ENCODE measurements at regions not wholly inside any gene's neighbourhood (a gene's known extent, or its start where the extent isn't known, plus 50 kb on each side); places are given as distances from the start of the nearest gene placed in this dataset.

DNA sequence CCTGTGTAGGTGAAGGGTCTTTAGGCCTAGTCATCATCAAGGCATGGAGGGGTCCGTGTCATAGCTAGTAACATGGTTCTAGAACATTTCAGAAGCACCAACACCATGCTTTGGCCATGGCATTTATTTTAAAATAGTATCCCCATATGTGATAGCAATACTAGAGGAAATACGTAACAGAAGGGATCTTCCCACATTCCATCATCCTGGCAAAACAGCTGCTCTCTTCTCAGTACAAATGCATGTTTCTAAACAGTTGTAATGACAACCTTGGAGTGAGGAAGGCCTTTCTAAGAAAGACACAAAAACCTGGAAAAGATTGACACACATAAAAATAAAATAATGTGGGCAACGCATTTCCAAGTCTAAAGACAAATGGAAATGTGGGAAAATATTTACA, 97.6 kb downstream of the GADD45G start:
- DNase-seq (ENCODE audit: extremely low spot score, unreplicated experiment): no peak
- no peak overlapping the region for H3K4me3 Mint-ChIP-seq (ENCODE audit: unreplicated experiment)
- no peak overlapping the region for H3K27ac Mint-ChIP-seq (ENCODE audit: unreplicated experiment)
- TF ChIP-seq, protein P1, sequence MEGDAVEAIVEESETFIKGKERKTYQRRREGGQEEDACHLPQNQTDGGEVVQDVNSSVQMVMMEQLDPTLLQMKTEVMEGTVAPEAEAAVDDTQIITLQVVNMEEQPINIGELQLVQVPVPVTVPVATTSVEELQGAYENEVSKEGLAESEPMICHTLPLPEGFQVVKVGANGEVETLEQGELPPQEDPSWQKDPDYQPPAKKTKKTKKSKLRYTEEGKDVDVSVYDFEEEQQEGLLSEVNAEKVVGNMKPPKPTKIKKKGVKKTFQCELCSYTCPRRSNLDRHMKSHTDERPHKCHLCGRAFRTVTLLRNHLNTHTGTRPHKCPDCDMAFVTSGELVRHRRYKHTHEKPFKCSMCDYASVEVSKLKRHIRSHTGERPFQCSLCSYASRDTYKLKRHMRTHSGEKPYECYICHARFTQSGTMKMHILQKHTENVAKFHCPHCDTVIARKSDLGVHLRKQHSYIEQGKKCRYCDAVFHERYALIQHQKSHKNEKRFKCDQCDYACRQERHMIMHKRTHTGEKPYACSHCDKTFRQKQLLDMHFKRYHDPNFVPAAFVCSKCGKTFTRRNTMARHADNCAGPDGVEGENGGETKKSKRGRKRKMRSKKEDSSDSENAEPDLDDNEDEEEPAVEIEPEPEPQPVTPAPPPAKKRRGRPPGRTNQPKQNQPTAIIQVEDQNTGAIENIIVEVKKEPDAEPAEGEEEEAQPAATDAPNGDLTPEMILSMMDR (IDR thresholded peaks at IDR 0.05): no peak
- H3K4me1 Mint-ChIP-seq (ENCODE audit: unreplicated experiment): no peaks in the 10 kb centered on the region
- no peaks in the 10 kb centered on the region for H3K9me3 Mint-ChIP-seq (ENCODE audit: unreplicated experiment)
- no peaks in the 10 kb centered on the region for H3K36me3 Mint-ChIP-seq (ENCODE audit: unreplicated experiment)
- peaks cover 12% of the 10 kb centered on the region for H3K27me3 Mint-ChIP-seq (ENCODE audit: unreplicated experiment)

DNA sequence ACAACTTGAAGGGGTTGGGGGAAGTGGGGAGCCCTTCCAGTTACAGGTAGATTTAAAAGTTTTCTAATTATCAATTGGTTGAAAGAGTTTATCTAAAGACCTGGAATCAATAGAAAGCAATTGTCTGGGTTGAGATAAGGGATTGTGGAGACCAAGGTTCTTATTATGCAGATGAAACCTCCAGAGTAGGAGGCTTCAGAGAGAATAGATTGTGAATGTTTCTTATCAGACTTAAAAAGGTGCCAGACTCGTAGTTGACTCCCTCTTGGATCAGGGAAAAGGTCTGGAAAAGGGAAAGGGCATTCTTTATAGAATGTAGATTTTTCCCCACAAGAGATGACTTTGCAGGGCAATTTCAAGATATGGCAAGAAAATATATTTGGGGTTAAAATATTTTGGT, 100.8 kb downstream of the GADD45G start:
- Mint-ChIP-seq H3K9me3 (ENCODE audit: unreplicated experiment) (peaks cover 5% of the 10 kb centered on the region), H3K27me3 (ENCODE audit: unreplicated experiment) (peaks cover 12% of the 10 kb centered on the region), H3K4me3 (ENCODE audit: unreplicated experiment) (no peak overlapping the region), H3K4me1 (ENCODE audit: unreplicated experiment) (no peaks in the 10 kb centered on the region), H3K27ac (ENCODE audit: unreplicated experiment) (no peak overlapping the region), H3K36me3 (ENCODE audit: unreplicated experiment) (no peaks in the 10 kb centered on the region)
- DNase-seq (ENCODE audit: extremely low spot score, unreplicated experiment): no peak
- TF ChIP-seq, protein P1 (IDR thresholded peaks at IDR 0.05): no peak

DNA sequence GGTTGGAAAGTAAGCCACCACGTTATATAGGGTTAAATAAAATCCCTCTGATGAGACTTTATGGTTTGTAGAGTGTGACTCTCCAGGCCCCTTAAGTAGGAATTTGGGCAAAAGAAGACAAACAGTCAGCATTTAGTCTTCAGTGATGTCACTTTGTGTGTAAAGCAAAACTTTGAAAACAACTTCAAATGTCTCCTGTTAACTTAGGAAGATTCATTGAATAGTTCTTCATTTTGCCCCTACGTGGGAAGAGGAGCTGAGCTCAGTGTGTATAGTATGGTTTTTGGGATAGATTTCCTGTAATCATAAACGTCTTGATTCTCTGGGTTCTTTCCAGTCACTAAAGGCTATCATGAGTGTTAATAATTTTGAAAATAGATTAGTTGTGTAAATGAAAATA, 101.3 kb downstream of the GADD45G start:
- H3K9me3 Mint-ChIP-seq (ENCODE audit: unreplicated experiment): peaks cover 5% of the 10 kb centered on the region
- TF ChIP-seq, protein P1 (IDR thresholded peaks at IDR 0.05): no peak
- H3K36me3 Mint-ChIP-seq (ENCODE audit: unreplicated experiment): no peaks in the 10 kb centered on the region

DNA sequence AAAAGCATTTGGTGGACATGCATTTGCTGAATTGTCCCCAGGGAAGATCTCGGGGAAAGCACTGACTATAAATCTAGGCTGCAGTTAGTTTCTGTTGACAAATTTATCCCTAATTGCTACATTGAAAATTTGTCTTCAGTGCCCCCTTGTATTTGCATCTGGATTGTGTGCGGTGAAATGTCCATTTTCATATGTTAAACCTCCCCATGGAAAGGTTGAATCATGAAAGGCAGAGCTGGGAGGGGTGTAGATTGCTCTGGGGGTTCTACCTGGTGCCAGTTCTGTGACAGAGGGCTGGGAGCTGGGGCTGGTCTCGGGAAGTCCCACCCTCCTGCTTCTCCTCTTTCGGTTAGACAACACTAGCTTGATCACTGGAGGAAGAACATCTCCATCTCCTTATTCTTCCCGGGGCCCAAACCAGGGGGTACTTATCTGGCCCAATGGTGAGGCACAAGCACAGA, 101.9 kb downstream of the GADD45G start:
- Mint-ChIP-seq H3K9me3 (ENCODE audit: unreplicated experiment) (peaks cover 5% of the 10 kb centered on the region), H3K4me3 (ENCODE audit: unreplicated experiment) (no peak overlapping the region), H3K27ac (ENCODE audit: unreplicated experiment) (no peak overlapping the region), H3K27me3 (ENCODE audit: unreplicated experiment) (peaks cover 12% of the 10 kb centered on the region), H3K4me1 (ENCODE audit: unreplicated experiment) (no peaks in the 10 kb centered on the region), H3K36me3 (ENCODE audit: unreplicated experiment) (no peaks in the 10 kb centered on the region)
- DNase-seq (ENCODE audit: extremely low spot score, unreplicated experiment): no peak
- TF ChIP-seq, protein P1 (IDR thresholded peaks at IDR 0.05): no peak

More for the DNA sequence above, 101.3 kb downstream of the GADD45G start:
- Mint-ChIP-seq H3K27ac (ENCODE audit: unreplicated experiment) (no peak overlapping the region), H3K4me1 (ENCODE audit: unreplicated experiment) (no peaks in the 10 kb centered on the region), H3K27me3 (ENCODE audit: unreplicated experiment) (peaks cover 12% of the 10 kb centered on the region), H3K4me3 (ENCODE audit: unreplicated experiment) (no peak overlapping the region)
- no peak for DNase-seq (ENCODE audit: extremely low spot score, unreplicated experiment)

DNA sequence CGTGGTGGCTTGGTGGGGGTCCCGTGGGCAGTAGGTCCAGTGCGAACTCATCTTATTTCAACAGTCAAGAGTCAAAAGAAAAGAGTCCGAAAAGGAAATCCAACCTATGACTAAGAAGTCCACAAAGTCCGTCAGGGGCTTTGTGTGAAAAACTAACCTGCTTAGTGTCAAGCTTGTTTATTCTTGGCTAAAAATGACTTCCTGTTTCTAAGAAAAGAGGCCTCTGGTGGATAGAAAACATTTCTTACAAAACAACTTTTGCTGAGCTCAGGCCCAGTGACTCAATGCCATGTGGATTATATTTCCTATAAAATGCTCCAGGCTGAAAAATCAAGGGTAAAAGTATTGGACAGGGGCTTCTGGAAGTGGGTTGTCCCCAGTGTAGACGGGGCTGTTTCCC, 105.9 kb downstream of the GADD45G start:
- DNase-seq (ENCODE audit: extremely low spot score, unreplicated experiment): no peak
- Mint-ChIP-seq H3K27me3 (ENCODE audit: unreplicated experiment) (peaks cover 2% of the 10 kb centered on the region), H3K4me1 (ENCODE audit: unreplicated experiment) (no peaks in the 10 kb centered on the region), H3K27ac (ENCODE audit: unreplicated experiment) (no peak overlapping the region), H3K36me3 (ENCODE audit: unreplicated experiment) (no peaks in the 10 kb centered on the region), H3K4me3 (ENCODE audit: unreplicated experiment) (no peak overlapping the region), H3K9me3 (ENCODE audit: unreplicated experiment) (peaks cover 5% of the 10 kb centered on the region)
- TF ChIP-seq, protein P1 (IDR thresholded peaks at IDR 0.05): no peak
